ENCODE measurements at regions not wholly inside any gene's neighbourhood (a gene's known extent, or its start where the extent isn't known, plus 50 kb on each side); places are given as distances from the start of the nearest gene placed in this dataset.

DNA sequence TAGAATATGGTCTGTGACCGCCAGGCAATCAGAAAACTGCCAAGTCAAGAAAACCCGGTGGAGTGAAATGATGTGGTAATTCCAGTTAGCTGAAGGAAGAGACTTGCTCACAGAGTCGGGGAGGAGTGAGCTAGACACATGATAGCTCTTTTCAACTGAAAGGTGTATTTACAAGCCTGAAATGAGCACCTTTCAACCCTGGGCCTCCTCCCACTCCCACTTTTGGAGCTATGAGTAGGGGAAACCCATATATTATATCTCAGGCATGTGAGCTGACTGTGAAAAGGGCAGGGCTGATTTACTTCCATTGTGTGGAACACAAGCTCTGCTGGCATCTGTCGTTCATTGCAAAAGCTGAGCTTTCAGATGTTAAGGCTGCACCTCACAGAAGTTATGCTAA lies 960.2 kb downstream of the TUSC7 start:
- intact Hi-C loops (cut with DNase I), result no loop called here
- no peaks in the 10 kb centered on the region for H3K4me1 ChIP-seq (replicated peaks)
- WGBS, result 68% methylated on average over 4 of the region's 4 CpGs

DNA sequence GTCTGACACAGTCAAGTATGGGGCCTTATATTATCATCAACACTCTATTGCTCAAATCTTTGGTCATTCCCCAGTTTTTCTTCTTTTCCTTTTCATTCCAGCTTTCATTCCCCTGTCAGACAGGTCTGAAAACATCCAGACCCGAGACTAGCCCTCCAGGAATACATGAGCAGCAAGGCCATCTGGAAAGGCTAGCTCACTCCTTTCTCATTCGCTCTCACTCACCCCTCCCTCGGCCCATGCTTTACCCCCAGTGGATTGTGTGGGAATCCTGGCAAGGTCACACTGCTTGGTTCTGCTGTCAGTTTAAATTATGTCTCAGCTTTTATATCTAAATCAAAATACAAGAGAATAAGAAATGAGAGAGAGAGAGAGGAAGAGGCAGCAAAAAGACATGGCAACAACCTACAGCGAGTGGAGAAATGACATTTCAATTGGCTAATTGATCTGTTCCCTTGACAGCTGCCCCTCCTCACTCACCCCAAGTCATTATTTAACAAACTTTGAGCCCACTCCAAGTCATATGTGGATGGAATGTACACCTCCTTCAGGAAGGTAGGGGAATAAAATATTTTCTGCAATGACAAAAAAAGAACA lies 962.2 kb downstream of the TUSC7 start:
- WGBS, result 84% methylated on average over 4 of the region's 4 CpGs
- Histone ChIP-seq H3K27ac (no peak overlapping the region), H3K36me3 (no peaks in the 10 kb centered on the region), H3K4me3 (no peak overlapping the region), H3K27me3 (replicated peaks; ENCODE audit: insufficient read depth) (no peaks in the 10 kb centered on the region), H3K4me1 (replicated peaks) (no peaks in the 10 kb centered on the region), H3K9me3 (no peaks in the 10 kb centered on the region)
- no peak for DNase-seq (ENCODE audit: low spot score)
- intact Hi-C loops (cut with DNase I), result no loop called here
- TF ChIP-seq, protein P1, sequence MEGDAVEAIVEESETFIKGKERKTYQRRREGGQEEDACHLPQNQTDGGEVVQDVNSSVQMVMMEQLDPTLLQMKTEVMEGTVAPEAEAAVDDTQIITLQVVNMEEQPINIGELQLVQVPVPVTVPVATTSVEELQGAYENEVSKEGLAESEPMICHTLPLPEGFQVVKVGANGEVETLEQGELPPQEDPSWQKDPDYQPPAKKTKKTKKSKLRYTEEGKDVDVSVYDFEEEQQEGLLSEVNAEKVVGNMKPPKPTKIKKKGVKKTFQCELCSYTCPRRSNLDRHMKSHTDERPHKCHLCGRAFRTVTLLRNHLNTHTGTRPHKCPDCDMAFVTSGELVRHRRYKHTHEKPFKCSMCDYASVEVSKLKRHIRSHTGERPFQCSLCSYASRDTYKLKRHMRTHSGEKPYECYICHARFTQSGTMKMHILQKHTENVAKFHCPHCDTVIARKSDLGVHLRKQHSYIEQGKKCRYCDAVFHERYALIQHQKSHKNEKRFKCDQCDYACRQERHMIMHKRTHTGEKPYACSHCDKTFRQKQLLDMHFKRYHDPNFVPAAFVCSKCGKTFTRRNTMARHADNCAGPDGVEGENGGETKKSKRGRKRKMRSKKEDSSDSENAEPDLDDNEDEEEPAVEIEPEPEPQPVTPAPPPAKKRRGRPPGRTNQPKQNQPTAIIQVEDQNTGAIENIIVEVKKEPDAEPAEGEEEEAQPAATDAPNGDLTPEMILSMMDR (IDR thresholded peaks at IDR 0.05), result no peak
- TF ChIP-seq POLR2AphosphoS5 (IDR thresholded peaks at IDR 0.05) (no peak), POLR2A (IDR thresholded peaks at IDR 0.05) (no peak)

More for the DNA sequence above, 960.2 kb downstream of the TUSC7 start:
- Histone ChIP-seq H3K36me3 (no peaks in the 10 kb centered on the region), H3K27ac (no peak overlapping the region), H3K9me3 (no peaks in the 10 kb centered on the region), H3K4me3 (no peak overlapping the region), H3K27me3 (replicated peaks; ENCODE audit: insufficient read depth) (no peaks in the 10 kb centered on the region)
- no peak for DNase-seq (ENCODE audit: low spot score)
- TF ChIP-seq POLR2AphosphoS5 (IDR thresholded peaks at IDR 0.05), result no peak
- no peak for TF ChIP-seq POLR2A (IDR thresholded peaks at IDR 0.05)

DNA sequence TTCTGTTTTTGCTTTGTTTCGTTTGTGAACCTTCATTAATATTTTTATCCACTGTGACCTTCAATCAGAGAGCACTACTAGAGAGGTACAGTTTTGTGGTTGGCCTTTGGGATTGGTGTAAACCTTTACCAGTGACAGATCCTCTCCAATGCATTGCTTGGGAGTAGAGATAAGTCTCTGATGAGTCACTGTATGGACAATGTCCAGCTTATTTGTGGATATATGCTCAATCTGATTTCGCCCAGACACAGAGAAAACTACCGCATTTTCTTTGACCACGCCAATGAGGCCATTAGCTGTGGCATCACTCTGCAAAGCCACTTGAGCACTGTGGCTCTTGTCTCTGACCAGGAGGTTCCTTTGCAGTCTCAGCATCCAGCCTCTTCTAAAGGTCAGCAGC lies 964.7 kb downstream of the TUSC7 start:
- intact Hi-C loops (cut with DNase I), result no loop called here
- Histone ChIP-seq H3K27me3 (replicated peaks; ENCODE audit: insufficient read depth) (no peaks in the 10 kb centered on the region), H3K27ac (no peak overlapping the region), H3K4me1 (replicated peaks) (no peaks in the 10 kb centered on the region), H3K36me3 (no peaks in the 10 kb centered on the region), H3K9me3 (no peaks in the 10 kb centered on the region), H3K4me3 (no peak overlapping the region)
- TF ChIP-seq POLR2A (IDR thresholded peaks at IDR 0.05), result no peak
- TF ChIP-seq, protein P1 (IDR thresholded peaks at IDR 0.05), result no peak
- TF ChIP-seq POLR2AphosphoS5 (IDR thresholded peaks at IDR 0.05), result no peak
- WGBS, result 98% methylated on average over 4 of the region's 4 CpGs
- no peak for DNase-seq (ENCODE audit: low spot score)

DNA sequence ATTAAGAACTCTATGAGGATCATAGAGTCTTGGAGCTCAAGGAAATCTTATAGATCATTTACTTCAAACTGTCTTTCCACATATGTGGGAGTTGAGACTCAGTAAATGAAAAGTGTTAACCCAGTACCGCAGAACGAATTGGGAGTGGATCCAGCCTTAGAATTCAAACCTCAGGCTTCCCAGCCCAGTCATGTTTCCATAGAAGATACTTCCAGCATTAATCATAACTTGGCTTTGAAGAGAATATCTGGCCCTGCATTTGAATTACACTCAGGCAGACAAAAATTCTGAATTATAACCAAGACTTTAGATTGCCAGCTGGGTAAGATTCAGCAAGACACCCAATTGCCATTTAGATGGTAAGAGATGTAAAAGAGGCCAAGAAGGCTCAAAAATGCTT lies 972.0 kb downstream of the TUSC7 start:
- TF ChIP-seq POLR2AphosphoS5 (IDR thresholded peaks at IDR 0.05) (no peak), POLR2A (IDR thresholded peaks at IDR 0.05) (no peak)
- TF ChIP-seq, protein P1 (IDR thresholded peaks at IDR 0.05), result no peak

DNA sequence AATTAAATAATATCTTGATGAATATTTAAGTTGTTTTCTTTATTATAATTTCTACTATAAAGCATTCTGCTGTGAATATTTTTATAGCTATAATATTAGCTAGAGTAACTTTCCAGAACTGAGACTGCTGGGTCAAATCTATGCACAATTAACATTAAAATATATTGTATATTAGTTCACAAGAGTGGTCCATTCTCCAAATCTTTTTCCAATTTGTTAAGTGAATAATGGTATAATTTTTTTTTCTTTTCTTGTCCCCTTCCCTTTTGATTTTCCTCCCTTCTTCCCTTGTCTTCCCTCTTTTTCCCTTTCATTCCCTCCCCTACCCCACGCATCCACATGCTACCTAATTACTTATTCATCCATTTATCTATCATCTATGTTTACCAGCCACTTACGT lies 977.5 kb downstream of the TUSC7 start:
- WGBS, result 75% methylated on average over 2 of the region's 2 CpGs
- intact Hi-C loops (cut with DNase I), result no loop called here

More for the DNA sequence above, 972.0 kb downstream of the TUSC7 start:
- no peak for DNase-seq (ENCODE audit: low spot score)
- Histone ChIP-seq H3K4me3 (no peak overlapping the region), H3K27me3 (replicated peaks; ENCODE audit: insufficient read depth) (no peaks in the 10 kb centered on the region), H3K27ac (no peak overlapping the region), H3K36me3 (no peaks in the 10 kb centered on the region), H3K4me1 (replicated peaks) (no peaks in the 10 kb centered on the region), H3K9me3 (no peaks in the 10 kb centered on the region)
- WGBS, result 72% methylated on average over 2 of the region's 2 CpGs
- intact Hi-C loops (cut with DNase I), result no loop called here

More for the DNA sequence above, 977.5 kb downstream of the TUSC7 start:
- no peaks in the 10 kb centered on the region for H3K9me3 ChIP-seq
- no peaks in the 10 kb centered on the region for H3K4me1 ChIP-seq (replicated peaks)
- TF ChIP-seq, protein P1 (IDR thresholded peaks at IDR 0.05), result no peak
- TF ChIP-seq POLR2A (IDR thresholded peaks at IDR 0.05) (no peak), POLR2AphosphoS5 (IDR thresholded peaks at IDR 0.05) (no peak)
- no peaks in the 10 kb centered on the region for H3K36me3 ChIP-seq
- H3K27me3 ChIP-seq (replicated peaks; ENCODE audit: insufficient read depth), result no peaks in the 10 kb centered on the region
- no peak for DNase-seq (ENCODE audit: low spot score)
- H3K27ac ChIP-seq, result no peak overlapping the region
- no peak overlapping the region for H3K4me3 ChIP-seq

All from prostate gland (tissue), 2 donors.